ENCODE measurements at regions not wholly inside any gene's neighbourhood (a gene's known extent, or its start where the extent isn't known, plus 50 kb on each side); places are given as distances from the start of the nearest gene placed in this dataset.
A peak's percentile ranks its signal among the peaks of the same experiment; 100 is the strongest.

DNA sequence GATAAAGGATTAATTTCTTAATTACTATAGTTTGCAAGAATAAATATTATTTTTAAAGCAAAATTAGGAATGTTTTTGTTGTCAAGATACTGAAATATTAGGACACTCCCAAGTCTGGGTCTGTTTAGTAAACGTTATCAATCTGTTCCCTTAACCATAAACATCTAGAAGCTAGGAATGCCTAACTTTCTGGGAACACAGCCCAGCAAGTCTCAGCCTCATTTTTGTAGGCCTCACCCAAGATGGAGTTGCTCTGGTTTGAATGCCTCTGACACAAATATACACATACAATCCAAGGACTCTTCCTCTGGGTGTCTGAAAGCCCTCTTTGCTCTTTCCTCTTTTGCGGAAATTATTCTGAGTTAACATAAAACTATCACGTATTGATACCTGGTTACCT lies 487.4 kb upstream of the CELF2 start:
- no peak for DNase-seq

DNA sequence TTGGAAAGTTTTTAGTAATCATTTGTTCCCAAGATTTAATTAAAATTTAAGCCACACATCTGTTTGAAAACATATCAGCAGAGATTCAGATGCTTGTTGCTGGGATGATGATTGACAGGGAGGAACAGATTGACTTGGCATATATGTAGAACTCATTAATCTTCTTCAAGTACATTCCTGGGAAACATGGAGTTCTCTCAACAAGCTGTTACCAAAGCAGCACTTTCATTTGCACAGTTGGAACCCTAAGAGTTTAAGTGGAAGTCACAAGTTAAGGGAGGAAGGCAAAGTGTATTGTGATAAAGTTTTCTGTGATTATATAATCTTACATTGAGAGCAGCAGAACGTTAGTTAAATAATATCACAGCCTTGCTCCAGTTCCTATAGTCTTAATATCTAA lies 485.4 kb upstream of the CELF2 start:
- no peak for DNase-seq

DNA sequence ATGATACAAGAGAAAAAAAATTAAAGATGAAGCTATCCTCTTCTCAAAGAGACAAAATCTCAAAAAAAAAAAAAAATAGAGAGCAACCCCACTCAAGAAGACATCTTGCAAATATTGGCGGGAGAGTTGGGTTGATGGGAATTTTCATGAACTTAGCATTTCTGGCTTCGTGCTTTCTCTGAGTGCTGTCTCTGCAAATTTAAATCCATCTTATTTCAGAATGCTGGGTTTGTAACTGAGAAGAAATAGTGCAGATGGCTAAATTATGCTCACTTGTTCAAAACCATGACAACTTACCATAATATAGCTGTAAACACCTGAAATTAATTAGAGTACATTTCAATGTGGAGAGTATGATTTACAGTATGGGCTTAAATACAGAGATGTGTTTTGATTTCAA lies 484.8 kb upstream of the CELF2 start:
- no peak for DNase-seq

DNA sequence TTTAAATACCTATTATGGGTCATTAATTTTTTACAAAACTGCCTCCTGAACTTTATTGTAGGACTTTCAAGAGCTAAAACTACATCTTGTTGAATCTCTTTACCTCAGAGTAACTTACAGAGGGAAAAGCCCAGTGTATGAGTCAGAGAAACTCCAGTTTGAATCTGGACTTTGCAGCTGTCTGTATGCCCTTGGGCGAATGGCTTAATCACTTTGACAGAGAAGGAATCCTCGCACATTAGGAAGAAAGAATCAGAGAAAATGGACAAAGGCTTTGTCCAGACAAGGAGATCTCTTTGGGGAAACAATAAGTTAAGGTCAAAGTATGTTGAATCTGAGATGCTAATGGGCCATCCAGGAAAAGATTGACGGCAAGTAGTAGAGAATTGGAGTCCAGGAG lies 484.2 kb upstream of the CELF2 start:
- DNase-seq = no peak

DNA sequence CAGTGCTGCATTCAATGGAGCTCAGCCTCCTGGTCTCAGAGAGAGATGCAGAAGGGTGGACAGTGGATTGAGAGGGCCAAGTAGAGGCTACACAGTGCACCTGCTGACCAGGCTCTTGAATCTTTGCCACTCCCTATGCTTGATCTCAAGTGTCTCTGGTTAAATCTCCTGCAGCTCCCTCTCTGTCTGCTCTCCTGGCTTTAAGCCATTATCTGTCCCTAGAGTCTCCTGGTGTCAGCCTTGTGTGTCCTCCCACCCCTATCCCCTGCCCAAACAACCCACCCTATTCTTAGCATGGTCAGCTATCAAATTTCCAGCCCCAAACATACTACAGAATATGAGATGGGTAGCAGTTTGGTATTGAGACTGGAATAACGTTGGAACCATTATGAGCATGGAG lies 479.3 kb upstream of the CELF2 start:
- DNase-seq = no peak

DNA sequence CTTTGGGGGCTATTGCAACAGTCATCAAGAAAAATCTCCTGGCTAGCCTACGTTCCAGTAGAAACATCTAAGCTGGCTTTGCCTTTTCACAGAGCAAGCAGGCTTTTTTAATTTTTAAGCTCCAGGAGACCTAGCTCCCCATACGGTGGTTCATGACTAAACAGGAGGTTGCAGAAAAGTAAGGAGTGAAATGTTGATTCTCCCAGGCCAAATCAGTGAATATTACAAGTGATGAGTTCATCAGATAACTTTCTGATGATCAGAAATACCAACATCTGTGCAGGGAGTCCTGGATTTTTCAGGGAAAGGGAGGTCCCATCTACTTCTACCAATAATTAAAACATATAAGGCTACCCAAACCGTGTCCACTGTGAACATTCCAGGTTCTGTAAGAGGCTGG lies 477.3 kb upstream of the CELF2 start:
- no peak for DNase-seq

DNA sequence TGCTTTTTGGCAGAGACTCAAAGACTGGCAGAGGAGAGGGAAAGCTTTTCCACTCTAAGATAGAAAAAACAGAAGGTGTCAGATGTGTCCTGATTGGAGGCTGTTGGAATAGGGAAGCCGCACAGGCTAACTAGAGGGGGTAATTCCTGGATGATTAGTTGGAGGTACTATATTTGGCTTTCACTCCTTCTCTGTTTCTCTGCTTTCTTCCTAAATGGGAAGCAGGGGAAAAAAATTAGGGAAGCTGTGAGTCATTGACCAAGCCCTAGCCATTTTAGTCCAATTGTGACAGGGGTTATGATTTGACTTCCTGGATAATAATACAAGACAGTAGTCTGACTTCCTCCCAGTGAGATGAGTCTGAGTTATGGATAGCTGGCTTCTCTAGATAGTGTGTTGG lies 475.2 kb upstream of the CELF2 start:
- no peak for DNase-seq

DNA sequence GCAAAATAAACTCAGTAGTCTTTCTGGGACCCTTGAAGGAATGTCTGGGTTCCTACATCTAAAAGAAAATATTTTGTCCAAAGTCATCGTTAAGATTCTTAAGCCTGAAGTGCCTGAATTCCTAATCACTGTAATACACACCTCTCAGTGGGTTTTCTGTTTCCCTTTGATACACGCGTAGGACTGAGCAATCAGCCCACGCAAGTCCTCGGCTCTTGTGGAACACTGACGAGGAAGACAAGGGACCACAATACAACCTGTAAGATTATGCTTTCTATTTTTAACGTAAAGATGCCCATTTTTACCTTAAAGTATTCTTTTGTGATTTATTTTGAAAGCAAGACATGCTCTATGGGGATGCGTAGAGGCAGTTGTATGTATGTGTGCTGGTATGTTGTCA lies 472.8 kb upstream of the CELF2 start:
- no peak for DNase-seq

DNA sequence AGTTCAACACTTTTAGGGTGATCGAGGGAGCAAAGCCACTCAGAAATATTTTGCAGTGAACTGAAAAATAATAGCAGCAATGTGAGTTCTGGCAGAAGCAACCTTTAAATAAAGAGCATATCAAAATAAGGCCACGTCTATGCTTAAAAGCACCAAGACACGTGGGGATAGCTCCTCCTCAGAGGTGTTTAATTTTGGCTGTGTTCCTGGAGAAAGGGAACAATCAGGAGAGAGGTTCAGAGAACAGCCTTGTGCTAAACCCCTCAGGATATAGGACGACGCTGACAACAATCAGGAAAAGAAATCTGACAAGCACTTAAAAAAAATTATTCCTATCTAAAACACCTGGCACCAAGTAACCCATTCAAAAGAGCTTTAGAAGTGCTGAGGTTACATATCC lies 471.9 kb upstream of the CELF2 start:
- DNase-seq = no peak

DNA sequence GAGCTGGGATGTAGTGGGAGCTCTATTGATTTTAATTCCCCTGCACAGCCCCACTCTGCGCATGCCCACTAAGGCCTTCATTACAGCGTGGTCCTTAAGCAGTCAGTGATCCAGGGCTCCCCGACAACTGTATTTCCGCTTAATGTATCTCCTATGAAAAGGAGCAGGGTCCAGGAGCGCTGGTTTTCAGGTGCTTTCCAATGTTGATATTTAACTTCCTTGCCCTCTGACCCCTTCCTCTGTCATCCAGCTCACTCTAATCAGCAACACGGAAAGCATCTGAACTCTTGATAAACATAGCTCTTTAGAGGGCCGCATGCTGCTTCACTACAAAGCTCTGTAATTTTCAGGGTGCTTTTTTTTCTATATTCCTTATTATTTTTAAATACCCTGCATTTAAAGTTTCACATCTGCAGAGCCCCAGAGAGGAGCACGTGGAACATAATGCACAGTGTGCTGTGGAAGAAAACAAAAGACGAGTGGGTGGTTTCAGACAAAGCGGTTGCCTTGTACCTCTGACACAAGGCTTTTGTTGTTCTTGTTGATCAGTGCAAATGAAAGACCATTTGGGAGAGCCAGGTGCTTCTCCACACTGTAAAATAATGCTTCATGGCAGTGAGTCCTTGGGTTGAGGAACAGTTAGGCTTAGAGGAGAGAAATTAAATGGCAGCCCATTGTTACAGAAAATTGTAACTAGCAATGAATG lies 465.9 kb upstream of the CELF2 start:
- no peak for DNase-seq

DNA sequence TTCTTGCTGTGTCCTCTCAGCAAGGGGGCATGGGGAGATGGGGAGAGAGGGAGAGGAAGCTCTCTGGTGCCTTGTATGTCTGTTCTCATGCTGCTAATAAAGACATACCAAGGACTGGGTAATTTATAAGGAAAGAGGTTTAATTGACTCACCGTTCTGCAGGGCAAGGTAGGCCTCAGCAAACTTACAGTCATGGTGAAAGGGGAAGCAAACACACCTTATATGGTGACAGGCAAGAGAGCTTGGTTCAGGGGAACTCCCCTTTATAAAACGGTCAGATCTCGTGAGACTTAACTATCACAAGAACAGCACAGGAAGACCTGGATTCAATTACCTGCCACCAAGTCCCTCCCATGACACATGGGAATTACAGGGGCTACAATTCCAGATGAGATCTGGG lies 464.7 kb upstream of the CELF2 start:
- DNase-seq = no peak

DNA sequence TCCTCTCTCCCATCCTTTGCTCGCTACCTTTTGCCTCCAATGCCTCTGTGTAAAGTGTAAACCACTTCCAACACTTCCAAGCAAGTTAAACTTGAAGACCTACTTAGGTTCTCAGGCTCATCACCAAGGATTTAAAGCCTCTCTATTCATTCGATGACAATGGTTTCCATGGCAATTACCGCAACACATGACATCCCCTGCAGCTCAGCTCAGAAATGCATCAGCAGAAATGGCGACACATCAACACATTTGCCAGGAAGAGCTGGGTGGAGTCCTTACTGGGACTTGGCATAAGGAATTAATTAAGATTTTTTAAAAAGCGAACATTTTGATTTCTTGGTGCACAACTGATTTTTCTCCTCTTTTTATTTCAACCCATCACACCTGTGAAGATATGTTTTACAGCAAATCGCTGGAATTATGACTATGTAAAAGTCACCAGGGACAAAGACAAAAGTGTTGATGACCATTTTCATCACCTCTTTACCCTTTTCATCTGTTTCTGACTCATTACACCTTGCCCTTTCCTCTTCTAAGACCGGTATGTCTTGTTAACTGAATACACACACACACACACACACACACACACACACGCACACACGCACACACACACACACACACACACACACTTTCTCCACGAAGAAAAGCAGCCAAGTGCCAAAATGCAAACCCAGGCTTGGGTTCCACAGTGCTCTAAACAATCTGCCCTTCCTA lies 453.4 kb upstream of the CELF2 start:
- DNase-seq = no peak

DNA sequence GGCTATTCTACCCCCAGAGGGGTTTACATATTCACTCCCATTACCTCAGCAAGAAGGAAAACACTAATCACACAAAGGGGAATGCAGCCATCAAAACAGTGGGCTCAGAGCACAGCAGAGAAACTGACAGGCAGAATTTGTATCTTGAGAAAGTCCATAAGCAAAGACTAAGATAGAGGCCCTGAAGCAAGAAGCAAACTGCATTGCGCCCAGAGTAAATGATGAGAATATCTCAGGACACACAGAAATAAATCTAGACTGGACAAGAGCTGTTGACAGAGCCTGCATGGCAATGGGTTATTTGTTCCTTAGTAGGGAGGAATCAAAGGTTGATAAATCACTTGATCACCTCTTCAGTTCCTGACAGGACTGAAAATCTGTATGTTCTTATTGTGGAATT lies 440.7 kb upstream of the CELF2 start:
- DNase-seq = no peak

DNA sequence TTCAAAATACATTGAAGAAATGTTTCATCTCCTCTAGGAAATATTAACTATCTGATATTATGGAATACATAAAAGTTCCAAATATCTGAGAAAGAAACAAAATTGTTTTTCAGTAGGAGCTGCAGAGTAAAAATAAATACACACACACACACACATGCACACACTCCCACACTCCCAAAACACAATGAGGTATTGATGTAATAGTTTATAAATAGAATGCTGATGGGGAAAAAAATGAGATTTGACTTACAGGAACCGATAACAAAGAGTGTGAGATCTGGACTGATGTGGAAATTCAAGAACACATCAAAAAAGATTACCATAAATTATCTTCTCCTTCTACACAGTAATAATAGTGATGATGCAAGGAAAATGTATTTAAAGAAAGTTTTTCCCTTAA lies 438.0 kb upstream of the CELF2 start:
- DNase-seq = no peak

DNA sequence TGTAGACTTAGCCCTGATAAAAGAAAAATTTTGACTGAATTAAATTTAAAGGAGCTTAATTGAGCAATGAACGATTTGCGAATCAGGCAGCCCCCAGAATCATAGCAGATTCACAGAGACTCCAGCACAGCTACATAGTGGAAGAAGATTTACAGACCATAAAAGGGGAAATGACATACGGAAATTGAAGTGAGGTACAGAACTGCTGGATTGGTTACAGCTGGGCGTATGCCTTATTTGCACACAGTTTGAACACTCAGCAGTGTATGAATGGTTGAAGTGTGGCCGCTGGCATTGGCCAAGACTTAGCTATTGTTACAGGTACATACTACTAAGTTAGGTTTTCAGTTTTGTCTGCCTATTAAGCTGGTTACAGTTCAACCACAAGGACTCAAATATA lies 433.5 kb upstream of the CELF2 start:
- no peak for DNase-seq

DNA sequence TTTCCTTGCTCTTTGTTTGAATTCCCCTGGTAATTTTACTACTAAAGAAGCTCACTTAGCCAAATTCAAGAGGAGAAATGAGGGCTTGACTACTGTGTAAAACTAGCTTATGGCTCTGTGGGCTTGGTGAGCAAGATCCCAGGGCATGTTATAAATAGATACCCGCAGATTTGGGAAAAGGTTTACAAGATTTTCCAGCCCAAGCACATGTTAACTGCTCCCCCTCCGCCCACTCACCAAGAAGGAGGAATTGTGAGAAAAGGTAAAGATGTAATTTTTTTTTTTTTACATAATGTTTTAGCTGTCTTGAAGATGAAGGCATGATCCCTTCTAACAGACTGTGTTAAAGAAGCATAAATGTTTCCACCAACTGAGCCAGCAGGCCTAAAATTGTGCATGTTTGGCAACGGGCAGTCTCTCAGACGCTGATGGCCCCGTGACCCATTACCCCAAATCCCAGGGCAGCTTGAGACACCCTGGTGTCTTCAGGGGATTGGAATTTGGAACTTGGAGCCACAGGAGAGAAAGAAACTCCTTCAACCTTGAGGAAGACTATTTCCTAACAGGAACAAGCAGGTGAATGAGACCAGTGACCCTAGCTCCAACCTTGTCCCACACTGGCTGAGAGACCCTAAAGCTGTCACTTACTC lies 429.8 kb upstream of the CELF2 start:
- DNase-seq = no peak

DNA sequence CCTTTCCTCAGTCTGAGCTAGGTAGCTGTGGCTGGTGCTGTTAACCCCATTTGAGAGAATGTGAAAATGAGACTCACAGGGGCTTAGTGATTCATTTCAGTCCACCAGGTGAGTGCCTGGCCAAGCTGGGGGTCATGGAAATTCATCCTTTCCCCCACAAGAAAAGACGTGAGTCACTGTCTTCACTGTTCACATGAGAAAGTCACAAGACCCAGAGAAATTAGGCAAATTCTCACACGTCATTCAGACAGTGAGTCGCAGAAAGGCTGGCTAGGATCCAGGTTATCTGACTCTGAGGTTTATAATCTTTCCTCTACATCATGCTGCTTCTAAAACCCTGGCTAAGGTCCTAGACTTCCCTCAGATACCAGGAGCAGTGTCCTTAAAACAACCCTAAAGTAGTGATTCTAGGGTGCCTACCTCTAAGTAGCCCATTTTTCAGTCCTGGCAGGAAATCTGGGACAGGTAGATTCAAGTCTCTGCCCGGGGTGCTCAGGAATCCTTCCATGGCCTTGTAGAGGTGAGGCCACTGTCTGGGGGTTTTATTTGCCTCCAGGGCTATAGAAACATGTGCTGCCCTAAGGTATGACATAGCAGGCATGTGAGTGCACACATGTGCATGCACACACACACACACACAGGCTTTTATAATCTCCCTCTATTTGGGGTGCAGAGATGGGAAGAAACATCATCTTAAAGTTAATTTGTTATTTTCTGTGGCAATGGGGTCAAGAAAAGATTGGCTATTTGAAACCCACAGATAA lies 427.9 kb upstream of the CELF2 start:
- DNase-seq = no peak

DNA sequence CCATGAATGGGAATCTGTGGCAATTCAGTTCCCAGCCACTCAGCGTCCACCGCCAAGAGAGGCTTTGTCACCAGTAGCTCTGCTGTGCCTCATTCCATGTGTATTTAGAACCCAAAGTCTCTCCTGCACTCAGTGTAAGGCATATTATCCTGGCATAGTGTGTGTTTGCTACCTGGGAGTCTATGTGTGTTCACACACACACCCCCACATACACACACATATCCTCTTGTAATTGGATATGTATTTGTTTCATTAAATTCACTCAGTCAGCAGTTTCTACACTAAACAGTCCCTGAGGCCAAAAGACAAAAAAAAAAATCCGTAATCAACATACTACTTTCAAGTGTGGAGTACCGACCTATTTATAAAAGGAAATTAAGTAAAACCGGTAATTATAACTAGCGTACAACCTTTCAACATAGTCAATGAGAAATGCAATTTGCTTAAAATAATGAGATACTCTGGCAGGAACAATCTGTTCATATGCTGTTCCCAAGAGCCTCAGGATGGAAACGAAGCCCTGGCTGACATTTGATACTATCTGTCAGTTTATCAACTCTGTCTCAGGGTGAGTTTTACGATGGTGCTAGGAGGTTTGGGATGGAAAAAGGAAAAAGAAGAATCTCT lies 425.8 kb upstream of the CELF2 start:
- DNase-seq = peak in 1 of 2 experiments; percentile 31

DNA sequence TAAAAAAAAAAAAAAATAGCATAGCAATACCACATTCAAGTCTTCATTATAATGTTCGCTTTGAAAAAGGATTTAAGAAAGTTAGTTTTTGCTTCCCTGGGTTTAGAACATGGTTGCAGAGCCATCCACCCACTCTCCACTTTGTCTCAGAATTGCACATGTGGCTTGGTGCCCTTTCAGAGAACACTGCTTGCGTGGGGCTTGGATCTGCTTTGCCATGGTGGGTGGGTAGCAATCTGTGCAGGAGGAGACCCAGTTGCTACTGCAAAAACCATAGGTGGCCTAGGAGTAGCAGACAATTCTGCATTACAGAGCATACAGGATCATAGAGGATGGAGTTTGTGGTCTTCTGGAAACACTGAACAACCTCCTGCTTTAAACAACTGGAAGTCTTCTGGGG lies 421.4 kb upstream of the CELF2 start:
- no peak for DNase-seq

DNA sequence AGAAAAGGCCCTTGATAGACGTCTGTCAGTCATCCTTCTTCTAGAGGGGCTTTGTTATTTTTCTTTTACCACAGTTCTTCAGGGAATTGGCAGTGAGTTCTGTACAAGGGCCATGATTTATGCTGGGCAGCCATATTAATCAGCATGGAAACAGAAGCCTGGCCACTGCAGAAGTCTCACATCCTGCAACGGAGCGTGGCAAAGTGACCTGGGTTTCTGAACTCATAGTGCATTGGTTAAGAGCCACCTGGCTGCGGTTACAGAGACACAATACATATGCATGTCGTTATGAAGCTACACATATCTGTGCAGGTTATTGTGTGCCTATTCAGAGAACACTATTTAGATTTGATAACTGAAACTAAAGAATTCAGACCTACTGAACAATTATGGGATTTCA lies 419.4 kb upstream of the CELF2 start:
- peak; percentile 67 to 84 for DNase-seq

DNA sequence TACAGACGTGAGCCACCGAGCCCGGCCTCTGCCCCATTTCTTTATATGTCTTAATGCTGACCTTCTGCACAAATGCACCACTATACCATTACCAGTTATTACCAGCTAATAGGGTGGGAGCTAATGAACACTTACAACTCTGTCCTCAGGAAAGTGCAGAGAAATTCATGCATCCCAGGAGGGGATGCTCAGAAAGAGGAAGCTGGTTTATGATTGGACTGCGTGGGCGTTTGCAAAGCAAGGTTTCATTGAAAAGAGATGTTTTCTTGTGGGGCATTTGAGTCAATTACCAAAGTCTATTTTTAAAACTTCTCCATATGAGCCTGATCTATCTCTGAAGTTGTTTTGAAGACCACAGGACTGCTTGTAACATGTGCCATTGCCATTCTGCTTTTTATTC lies 417.7 kb upstream of the CELF2 start:
- DNase-seq = no peak

DNA sequence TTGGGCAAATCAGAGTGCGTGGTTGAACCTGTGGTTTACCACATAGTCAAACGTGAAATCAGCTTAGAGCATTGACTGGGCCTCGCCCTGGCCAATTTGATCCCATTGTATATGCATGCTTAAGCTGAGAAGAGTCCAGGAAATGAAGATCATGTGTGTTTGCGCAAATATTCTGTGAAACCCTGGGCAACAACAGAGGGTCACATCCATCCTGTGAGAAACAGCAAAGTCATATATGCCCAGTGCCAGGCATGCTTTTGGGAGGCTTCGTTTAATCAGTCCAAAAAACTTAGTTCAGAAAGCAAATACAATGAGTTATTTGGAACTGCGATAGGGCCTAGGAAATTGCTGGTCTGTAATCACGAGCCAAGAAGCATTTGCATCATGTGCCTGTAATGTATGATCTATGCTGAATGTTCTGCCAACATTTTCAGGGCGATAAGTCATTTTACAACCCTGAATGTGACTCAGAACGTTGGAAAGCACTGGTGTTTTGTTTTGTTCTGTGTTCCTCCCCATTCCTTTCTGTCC lies 412.1 kb upstream of the CELF2 start:
- no peak for DNase-seq

DNA sequence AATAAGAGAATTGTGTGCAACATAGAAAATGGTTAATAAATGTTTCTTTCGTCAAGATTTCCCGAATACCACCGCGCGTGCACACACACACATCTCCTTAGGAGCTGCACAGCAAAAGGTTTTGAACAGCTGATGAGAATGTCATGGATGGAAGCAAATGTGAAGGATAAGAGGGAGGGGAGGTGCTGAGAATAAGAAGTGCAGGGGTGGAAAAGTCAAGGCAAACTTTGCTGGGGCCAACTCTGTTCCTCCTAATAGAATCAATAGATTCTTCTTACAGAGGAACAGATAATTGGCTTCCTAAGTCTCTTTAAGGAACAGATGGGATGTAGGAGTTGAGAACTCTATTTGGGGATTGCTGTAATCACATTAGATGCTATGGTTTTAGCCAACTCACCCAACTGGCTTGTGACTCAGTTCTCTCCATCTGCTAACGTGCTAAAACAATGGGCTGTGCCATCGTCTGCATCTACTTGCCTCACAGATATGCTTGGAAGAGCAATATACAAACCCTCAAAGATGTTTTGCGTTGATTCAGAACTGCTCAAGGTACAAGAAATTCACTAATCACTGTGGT lies 408.2 kb upstream of the CELF2 start:
- no peak for DNase-seq

Data from NCI-H526 (cell line).